GM20431 (cell line): ENCODE measurements at regions not wholly inside any gene's neighbourhood (a gene's known extent, or its start where the extent isn't known, plus 50 kb on each side); places are given as distances from the start of the nearest gene placed in this dataset.

Experiments used
- in situ Hi-C: fragments of 300-500 bp; cut with MseI, MboI; formaldehyde crosslinking; loops from one replicate; pipeline ENCODE4 v1.15.0; 2020; ENCODE audit warnings: low sequenced_read_pairs; ENCODE audit not compliant: unreplicated experiment

DNA sequence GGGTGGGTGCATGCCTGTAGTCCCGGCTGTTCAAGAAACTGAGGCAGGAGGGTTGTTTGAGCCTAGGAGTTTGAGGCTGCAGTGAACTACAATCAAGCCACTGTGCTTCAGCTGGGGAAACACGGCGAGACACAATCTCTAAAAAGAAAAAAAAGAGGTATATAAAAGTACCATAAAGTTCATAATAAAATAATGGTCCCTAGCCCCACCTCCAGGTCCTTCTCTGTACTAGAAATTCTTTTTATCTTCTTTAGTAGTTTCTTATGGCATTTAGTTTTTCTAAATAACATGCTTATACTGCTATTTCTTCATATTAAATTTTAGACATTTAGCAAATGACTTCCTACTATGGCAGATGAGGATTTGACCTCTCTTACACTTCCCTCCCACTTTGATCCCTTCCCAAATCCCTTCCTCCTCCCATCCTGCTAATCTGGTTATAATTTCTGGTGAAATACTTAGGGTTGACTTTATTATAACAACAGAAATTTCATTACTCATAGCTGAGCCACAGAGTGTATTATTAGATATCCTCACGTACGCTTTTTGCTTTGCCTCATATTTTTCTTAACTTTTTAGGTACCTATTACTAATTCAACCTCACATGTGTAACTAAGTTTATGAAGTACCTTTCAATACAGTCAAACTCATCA is 94.7 kb downstream of the SLC41A2 start:
- in situ Hi-C loops: no loop called here

DNA sequence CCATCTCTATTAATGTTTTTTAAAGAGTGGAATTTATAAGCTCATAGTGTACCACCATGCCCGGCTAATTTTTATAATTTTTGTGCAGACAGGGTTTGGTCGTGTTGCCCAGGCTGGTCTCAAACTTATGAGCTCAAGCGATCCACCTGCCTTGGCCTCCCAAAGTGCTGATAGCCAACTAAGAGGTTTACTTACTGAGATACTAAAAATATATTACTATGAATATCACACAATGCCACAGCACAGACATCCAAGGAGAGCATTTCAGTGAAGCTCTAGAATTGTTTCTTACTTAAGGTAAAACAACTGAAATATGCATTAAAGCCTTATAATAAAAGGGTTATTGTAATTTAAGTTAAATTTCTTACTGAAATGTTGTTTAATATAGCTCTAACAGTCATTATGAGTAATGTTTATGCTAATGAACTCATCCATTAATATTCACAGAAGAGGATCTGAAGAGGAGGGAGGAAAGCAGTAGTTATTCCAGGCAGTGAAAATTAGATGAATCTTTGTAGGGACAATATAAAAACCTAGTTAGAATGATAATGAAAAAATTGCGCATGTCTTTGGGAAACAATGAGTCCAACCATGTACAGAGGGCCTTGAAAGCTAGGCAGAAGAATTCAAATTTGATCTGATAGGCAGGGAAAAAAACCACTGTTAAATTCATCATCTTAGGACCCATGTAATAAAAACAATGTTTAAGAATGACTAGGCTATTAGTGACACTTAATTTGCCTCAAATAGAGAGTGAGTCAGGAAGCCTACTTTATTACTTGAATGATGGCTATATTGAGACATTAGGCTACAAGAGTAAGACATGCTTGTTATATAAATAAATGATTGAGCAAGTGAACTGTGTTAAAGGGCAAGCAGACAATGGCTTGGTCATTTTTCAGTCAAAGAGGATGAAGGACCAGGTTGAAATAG is 99.2 kb downstream of the SLC41A2 start:
- in situ Hi-C loops: no loop called here

DNA sequence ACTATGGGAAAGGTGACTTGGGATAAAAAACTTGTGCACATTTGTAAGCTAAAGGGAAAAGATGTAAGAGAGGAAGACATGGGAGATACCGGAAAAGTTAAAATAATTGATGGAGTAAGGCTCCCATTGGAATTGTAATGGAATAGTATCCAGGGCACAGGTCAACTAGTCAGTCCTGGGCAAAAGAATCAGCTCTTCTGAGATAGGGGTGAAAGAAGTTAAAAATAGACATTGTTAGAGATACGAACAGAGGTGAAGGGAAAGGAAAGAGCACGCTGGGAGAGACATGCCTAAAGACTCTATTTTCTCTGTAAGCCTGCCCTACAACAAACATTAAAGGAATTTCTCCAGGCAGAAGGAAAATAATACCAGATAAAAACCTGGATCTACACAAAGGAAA is 101.6 kb downstream of the SLC41A2 start:
- in situ Hi-C loops: no loop called here

DNA sequence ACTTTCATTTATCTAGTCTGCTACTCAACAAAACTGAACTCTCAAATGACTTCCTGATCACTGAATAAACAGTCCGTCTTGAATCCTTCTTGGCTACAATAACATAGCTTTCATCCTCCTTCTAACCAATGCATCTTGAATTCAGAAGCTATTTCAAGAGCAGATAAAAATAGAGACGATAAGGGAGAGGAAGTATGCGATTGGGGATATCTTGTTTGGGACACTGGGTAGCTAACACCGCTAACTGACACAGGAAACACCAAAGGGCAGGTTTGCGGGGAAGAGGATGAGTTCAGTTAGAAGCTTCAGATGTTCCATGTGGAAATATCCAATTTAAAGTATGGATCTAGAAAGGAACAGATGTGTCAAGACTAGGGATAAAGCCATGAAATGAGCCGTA is 102.5 kb downstream of the SLC41A2 start:
- in situ Hi-C loops: no loop called here

DNA sequence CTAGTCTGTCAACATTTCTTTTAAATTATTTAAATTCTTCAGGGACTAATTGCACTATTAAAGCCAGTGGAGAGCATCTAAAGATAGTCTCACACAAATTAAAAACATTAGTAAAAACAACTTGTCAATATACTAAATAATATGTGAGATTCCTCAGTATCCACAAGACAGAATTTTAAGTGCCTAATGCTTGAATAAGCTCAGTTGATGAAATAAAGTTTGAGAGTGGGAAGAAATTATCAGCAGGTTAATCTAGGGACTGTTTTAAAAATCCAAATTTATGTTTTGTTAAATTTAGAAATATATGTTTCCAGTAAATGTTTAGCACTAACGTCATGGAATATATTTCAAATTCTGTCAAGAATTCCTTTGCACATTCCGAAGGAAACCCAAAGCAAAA is 105.2 kb downstream of the SLC41A2 start:
- in situ Hi-C loops: no loop called here

DNA sequence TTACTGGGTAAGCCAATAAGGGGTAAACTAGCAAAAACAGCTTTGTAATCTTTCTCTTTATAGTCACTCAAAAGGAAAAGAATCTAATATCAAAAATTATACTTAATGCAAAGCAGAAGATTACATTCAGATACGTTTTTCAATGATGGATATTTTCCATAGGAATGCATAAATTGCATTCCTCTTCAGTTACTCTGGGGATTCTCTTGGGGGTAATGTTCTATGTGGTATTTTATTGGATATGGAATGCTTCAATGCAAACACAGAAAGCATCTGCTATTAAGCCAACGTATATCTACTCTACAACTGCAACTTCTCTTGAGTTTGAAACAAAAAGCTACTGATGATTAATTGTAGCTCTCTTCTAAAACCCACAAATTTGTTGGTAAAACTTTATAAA is 106.0 kb downstream of the SLC41A2 start:
- in situ Hi-C loops: no loop called here

DNA sequence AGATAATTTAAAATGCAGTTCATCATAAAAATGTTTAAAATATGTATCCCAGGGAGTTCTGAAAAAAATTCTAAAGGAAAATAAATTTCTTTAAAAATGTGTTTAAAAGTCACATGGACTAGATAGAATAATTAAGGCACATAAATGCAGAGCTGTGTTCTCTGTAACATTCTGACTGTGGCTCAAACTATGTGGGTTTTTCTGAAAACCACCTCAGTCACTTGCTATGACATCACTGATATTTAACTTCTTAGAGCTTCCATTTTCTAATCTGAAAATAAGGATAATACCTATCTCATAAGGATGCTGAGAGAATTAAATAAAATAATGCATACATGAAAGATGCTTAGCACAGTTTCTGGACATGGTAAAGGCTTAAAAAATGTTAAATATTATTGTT is 107.3 kb downstream of the SLC41A2 start:
- in situ Hi-C loops: no loop called here

DNA sequence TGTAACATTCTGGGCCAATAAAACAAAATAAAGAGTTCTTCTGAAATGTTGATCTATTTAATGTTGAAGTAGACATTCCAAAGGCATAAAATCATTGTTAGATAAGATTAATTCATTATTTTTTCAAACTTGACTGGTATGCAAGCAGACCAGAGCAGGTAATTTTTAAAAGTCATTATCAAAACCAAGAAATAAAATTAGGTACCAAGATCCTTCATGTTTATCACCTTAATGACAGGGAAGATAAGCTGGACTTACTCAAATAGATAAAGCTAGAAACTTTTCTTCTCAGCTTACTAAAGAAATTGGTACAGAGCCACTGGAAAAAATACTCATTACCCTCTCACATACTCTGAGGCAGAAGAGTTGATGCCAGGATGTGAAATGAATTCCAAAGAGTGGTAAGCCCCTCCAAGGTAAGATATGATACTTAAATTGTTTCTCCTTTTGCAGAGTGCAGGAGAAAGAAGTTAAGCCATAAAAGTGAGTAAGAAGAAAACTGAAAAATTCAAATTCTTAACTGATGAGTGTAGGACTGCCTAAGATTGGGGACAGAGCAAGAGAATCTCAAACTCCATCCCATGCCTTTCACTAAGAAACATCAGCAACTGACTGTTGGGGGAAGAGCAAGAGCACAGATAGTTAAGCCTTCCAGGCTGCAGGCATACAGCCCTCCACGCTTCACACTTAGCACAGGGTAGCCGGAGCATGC is 111.9 kb downstream of the SLC41A2 start:
- in situ Hi-C loops: no loop called here

DNA sequence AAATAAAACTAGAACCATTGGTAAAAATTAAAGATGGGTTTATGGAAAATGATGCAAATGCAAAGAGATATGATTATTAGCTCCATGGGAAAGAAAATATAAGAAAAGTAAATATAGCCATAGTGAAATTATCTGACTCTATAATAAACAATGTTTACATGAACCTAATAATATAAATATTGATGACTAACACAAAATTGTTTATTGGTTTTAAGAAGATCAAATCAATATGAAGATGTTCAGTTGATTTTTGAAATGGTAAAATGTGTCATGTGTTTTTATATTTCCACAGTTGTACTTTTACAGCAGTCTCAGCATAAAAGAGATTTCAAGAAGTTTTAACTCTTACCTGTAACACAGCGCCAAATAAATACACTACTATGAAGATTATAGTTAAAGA is 114.0 kb downstream of the SLC41A2 start:
- in situ Hi-C loops: no loop called here

DNA sequence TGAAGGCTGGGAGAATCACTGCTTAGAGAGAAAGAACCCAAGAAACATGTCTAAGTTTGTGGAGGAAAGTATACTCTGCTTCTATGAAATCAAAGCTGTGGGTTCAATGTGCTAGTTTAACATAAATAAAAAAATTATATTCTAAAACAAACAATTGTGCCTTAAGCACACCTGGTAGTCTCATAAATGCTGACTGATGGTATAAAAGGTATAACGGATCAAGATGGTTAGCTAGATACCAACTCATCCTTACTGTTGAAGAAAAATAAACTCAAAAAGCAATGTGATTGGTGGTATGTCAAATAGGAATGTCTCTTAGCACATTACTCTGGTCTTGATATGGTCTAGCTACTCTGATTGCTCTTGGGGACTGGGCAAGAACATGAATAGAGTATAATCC is 117.8 kb downstream of the SLC41A2 start:
- in situ Hi-C loops: no loop called here

DNA sequence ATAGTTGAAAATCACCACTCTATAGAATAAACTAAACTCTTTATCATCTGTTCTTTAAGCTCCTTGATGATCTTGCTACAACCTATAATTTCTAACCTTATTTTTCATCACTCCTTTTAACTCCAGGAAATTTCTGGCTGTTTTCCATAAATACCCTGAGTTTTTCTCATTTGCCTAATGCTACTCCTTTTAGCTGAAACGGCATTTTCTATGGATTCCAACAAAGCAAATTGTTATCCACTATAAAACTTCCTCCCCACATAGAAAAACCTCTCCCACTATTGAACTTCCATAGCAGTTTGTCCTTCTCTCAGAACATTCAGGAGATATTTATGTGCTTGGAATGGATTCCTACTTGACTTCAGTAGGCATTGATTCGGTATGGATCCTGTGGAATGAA is 122.8 kb downstream of the SLC41A2 start:
- in situ Hi-C loops: no loop called here

DNA sequence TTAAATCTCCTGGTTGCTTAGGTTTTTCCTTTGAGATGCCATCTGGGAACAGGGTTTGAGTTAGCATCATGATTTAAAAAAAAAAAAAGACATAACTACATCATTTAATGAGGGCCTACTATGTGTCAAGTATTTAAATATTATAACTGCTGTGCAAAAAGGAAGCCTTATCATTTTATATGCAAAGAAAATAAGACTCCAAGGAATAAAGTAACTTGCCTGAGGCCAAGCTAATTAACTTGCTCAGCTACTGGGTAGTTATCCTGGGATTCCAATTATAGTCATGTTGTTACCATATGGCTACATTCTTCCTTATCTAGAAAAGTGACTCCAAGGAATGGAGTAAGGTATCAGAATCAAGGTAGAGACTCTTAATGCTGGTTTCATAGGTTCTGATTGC is 123.5 kb downstream of the SLC41A2 start:
- in situ Hi-C loops: no loop called here

DNA sequence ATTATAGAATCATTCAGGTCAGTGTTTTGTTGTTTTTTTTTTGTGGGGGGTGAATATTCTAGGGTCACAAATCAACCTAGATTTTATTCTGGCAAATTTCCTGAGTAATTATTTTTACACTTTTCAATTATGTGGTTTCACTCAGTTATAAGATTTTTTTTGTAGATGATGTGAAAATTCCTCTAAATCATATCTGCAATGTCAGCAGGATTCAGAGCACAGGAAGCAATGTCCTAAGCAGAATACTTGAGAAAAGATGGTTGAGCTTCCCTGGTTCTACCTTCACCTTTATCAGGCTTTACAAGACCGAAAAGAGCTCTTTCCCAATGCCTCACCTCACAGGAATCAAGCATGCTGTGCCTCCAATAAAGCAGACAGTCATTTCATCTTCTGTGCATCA is 124.3 kb downstream of the SLC41A2 start:
- in situ Hi-C loops: no loop called here

DNA sequence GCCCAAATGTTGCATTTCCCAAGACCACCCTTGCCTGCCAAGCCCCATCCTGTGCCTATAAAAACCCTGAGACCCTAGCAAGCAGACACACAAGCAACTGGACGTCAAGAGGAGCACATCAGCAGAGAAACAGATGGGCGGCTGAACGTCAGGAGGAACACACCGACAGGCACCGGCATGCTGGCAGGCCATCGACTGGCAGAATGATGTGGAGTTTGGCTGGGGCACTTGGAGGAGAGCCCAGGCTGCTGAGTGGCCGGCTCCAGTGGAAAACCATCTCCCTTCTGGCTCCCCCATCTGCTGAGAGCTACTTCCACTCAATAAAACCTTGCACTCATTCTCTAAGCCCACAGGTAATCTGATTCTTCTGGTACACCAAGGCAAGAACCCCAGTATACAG is 130.1 kb downstream of the SLC41A2 start:
- in situ Hi-C loops: no loop called here

DNA sequence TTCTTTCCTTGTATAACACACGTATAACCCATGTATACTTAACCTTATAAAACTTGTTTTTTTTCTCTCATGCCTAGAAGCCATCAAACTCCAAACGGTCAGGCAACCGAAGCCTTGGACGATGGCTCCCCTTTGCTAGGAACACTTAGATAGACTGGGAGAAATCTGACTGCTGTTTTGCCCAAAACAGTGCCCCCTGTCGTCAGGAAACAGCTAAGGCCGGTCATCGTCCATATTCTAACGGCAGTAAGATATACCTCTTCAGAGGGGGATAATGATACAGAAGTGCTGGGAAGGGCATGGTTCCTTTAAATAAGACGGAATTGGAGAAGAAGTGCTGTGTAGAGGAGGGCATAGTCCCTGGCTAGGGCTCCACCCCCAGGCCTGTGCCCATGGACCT is 130.5 kb downstream of the SLC41A2 start:
- in situ Hi-C loops: no loop called here

DNA sequence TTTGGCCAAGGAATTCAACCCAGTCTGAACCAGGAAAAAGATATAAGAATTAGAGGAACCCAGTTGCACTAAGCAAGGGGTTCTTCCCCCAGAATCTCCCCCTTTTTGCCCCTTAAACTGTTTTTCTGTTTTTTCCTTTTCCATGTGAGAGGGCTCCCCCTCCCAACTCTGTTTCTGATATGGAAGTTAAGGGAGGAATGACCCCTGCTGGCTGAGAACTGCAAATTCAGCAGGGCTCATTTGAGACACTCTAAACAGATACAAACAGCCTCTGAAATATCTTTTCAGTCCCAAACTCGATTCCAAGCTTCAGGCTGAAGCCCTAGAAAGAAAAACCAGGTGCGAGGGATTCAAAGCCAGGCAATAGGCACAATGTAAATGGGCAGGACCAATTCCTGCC is 132.7 kb downstream of the SLC41A2 start:
- in situ Hi-C loops: no loop called here

DNA sequence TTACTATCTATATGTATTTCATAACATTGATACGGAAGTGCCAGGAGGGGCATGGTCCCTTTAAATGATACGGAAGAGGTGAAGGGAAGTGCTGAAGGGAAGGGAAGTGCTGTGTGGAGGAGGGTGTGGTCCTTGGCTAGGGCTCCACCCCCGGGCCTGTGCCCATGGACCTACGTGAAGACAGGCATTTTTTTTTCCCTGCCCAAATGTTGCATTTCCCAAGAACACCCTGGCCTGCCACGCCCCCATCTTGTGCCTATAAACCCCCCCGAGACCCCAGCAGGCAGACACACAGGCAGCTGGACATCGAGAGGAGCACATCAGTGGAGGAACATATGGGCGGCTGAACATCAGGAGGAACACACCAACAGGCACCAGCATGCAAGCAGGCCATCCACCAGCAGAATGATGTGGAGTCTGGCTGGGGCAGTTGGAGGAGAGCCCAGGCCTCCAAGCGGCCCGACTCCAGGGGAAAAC is 134.1 kb downstream of the SLC41A2 start:
- in situ Hi-C loops: no loop called here

DNA sequence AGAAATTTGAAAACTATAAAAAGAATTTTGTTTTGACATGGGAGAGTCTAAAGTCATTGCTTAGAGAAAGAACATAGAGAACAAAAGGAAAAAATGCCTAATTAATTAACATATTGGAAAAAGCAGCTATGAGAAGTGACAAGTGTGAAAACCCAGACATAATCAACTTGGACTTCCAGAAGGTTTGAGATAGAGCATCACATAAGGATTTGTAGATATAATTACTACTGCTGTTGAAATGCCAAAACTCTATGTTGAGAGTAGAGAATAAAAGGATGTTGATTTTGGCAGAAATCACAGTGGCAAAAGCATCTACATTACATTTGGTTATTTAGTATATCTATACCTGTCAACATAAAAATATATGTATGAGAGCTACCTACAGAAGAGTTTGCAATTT is 135.1 kb downstream of the SLC41A2 start:
- in situ Hi-C loops: no loop called here

DNA sequence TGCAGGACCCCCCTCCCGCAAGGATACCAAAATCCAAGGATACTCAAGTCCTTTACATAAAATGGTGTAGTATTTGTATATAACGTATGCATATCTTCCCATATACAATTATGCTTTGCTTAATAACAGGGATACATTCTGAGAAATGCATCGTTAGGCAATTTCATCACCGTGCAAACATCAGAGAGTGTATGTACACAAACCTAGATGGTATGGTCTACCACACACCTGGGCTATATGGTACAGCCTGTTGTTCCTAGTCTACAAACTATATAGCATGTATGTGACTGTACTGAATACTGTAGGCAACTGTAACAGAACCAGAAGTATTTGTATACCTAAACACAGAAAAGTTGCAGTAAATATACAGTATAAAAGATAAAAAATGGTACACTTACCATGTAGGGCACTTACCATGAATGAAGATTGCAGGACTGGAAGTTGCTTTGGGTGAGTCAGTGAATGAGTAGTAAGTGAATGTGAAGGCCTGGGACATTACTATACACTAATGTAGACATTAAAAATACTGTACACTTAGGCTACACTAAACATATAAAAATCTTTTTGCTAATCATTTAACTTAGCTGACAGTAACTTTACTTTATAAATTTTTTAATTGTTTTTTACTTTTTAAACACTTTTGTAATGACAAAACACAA is 141.1 kb downstream of the SLC41A2 start:
- in situ Hi-C loops: no loop called here

DNA sequence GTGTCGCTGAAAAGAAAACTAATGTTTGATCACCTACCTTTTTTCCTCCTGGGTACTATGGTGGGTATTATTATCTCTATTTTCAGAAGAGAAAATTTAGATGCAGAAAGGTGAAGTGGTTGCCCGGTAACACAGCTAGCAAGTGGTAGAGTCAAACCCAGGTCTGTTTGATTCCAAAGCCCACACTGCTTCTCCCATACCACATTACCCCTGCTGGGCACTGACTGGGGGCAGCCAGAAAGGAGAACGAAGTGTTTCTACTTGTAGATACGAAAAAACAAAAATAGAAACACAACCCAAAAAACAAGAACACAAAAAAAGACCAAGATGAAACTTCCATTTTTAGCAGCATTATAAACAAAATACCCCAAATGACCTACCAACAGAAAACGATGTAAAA is 142.2 kb downstream of the SLC41A2 start:
- in situ Hi-C loops: no loop called here
